Adrenal gland (tissue), 9 donors: ENCODE measurements at regions not wholly inside any gene's neighbourhood (a gene's known extent, or its start where the extent isn't known, plus 50 kb on each side); places are given as distances from the start of the nearest gene placed in this dataset.

Experiments used
- DNase-seq, 7 donors: peaks; one replicate each; pipeline ENCODE4 v3.0.0-alpha.2; 2019 to 2020
- H3K27ac ChIP-seq, 5 donors: fragments of 200-600 bp; sonication (generic) in 4 of 5; 1 replicate in 3 of 5; 2 replicates in 2 of 5; pipeline versions ENCODE4 v1.5.1 to v1.8.0; 2016 to 2020; ENCODE audit warnings: mild to moderate bottlenecking in 1 of 5
- H3K27me3 ChIP-seq: fragments of 200-600 bp; 2 replicates; pipeline ENCODE4 v1.8.0; 2021
- H3K36me3 ChIP-seq, 2 donors: fragments of 200-600 bp; replicated peaks in 1 of 2; 1 replicate in 1 of 2; 2 replicates in 1 of 2; pipeline versions ENCODE4 v1.5.1 to v1.8.0; 2018 to 2022
- H3K4me1 ChIP-seq, 2 donors: fragments of 200-600 bp; replicated peaks in 1 of 2; 1 replicate in 1 of 2; 2 replicates in 1 of 2; pipeline versions ENCODE4 v1.5.1 to v1.8.0; 2018 to 2021
- H3K4me3 ChIP-seq, 4 donors: fragments of 200-600 bp; sonication (generic) in 3 of 4; one replicate each; pipeline ENCODE4 v1.5.1; 2016 to 2018
- H3K9me3 ChIP-seq, 3 donors: fragments of 200-600 bp; sonication (generic) in 1 of 3; replicated peaks in 1 of 3; 1 replicate in 2 of 3; 2 replicates in 1 of 3; pipeline versions ENCODE4 v1.5.1 to v1.8.0; 2016 to 2021
- POLR2A ChIP-seq, 2 donors: fragments of 450-650 bp; IDR thresholded peaks; one replicate each; pipeline ENCODE4 v1.6.1; 2017; ENCODE audit warnings: antibody characterized with exemption in 2 of 2, mild to moderate bottlenecking in 2 of 2, moderate library complexity in 1 of 2
- WGBS, 4 donors: extraction: QIAGEN DNeasy Blood & Tissue Kit in 2 of 4; methylation state at CpG; one replicate each; pipeline versions ENCODE4 v1.1.5 to v1.1.7; 2013 to 2017; 5-methylcytosine and 5-hydroxymethylcytosine counted together
- intact Hi-C, 2 donors: fragments of 100-400 bp; cut with DNase I; formaldehyde crosslinking; loops; one replicate each; pipeline versions ENCODE4 v1.14.1 to v1.15.0; 2022 to 2023
- TF ChIP-seq, protein P1 (sequence below), 6 experiments: fragments of 450-650 bp in 4 of 6; fragments of 200-600 bp in 2 of 6; sonication (generic) in 1 of 6; IDR thresholded peaks; 1 replicate in 5 of 6; 2 replicates in 1 of 6; pipeline versions ENCODE4 v1.5.1 to v1.8.0; 2016 to 2021; ENCODE audit warnings: antibody characterized with exemption in 6 of 6, mild to moderate bottlenecking in 2 of 6, moderate library complexity in 1 of 6
- donor health status: healthy with polysubstance abuse.
- donor health status: Bipolar disorder and iron deficiency.
- donor health status: DM: yes; HTN: yes; CAD: no.
- donor health status: DM: no; HTN: no; CAD: no.
- donor health status: DM: no; HTN: no; CAD: no.

DNA sequence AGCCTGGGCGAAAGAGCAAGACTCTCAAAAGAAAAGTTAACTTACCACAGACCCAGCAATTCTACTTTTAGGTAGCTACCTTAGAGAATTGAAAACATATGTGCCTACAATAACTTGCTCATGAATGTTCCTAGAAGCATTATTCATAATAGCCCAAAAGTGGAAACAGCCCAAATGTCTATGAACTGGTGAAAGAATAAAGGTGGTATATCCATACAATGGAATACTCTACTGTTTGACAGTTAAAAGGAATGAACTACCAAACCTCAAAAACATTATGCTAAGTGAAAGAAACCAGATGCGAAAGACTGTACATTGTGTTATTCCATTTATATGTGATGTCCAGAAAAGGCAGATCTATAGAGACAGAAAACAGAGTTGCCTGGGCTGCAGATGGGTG is 131.4 kb downstream of the UCHL1 start:
- no peak for DNase-seq
- no peaks in the 10 kb centered on the region for H3K36me3 ChIP-seq
- intact Hi-C loops = no loop called here
- no peaks in the 10 kb centered on the region for H3K9me3 ChIP-seq
- H3K4me1 ChIP-seq = peaks cover 3 to 16% of the 10 kb centered on the region in 2 donors
- 94 to 99% (median 97%) methylated on average over 2 of the region's 2 CpGs for WGBS, 4 donors
- TF ChIP-seq, protein P1, sequence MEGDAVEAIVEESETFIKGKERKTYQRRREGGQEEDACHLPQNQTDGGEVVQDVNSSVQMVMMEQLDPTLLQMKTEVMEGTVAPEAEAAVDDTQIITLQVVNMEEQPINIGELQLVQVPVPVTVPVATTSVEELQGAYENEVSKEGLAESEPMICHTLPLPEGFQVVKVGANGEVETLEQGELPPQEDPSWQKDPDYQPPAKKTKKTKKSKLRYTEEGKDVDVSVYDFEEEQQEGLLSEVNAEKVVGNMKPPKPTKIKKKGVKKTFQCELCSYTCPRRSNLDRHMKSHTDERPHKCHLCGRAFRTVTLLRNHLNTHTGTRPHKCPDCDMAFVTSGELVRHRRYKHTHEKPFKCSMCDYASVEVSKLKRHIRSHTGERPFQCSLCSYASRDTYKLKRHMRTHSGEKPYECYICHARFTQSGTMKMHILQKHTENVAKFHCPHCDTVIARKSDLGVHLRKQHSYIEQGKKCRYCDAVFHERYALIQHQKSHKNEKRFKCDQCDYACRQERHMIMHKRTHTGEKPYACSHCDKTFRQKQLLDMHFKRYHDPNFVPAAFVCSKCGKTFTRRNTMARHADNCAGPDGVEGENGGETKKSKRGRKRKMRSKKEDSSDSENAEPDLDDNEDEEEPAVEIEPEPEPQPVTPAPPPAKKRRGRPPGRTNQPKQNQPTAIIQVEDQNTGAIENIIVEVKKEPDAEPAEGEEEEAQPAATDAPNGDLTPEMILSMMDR (IDR thresholded peaks at IDR 0.05) = no peak
- TF ChIP-seq POLR2A (IDR thresholded peaks at IDR 0.05) = no peak
- no peaks in the 10 kb centered on the region for H3K27me3 ChIP-seq
- no peak overlapping the region for H3K4me3 ChIP-seq
- H3K27ac ChIP-seq = no peak overlapping the region

DNA sequence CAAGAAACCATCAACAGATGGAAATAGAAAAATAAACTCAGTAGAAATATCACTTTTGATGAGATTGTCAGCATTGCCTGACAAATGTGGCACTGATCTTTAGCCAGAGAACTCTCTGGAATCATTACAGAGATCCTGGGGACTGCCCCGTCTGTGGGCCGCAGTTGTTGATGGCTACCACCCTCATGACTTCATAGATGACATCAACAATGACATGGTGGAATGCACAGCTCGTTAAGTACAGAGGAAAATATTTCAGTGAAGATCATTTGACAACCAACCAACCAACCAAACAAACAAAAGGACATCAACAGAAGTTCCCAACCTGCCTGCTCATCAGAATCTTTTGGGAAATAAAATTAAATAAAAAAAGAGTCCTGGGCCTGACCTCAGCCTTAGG is 132.6 kb downstream of the UCHL1 start:
- Histone ChIP-seq H3K36me3 (no peaks in the 10 kb centered on the region), H3K4me1 (peaks cover 3 to 19% of the 10 kb centered on the region in 2 donors), H3K4me3 (no peak overlapping the region), H3K27me3 (no peaks in the 10 kb centered on the region), H3K27ac (no peak overlapping the region), H3K9me3 (no peaks in the 10 kb centered on the region)
- intact Hi-C loops = no loop called here
- WGBS, 4 donors = 85 to 92% (median 88%) methylated on average over 3 of the region's 3 CpGs
- TF ChIP-seq POLR2A (IDR thresholded peaks at IDR 0.05) = no peak
- TF ChIP-seq, protein P1 (IDR thresholded peaks at IDR 0.05) = no peak
- DNase-seq = no peak

DNA sequence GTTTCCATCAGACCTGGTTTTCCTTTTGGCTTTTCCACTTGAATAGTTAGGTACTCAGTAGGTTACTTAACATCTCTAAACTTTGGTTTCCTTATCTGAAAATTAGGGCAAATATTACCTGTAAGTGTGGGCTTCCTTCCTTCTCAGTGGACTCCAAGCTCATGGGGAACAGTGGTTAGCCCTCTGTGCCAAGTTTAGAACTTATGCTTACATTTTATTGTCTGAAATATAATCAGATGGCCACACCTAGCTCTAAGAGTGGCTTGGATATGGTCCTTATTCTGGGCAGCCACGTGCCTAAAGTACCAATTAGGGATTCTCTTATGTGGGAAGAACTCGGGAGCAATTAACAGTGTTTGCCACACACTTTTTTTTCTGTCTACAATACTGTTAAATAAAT is 133.9 kb downstream of the UCHL1 start:
- intact Hi-C loops = no loop called here
- 92 to 95% (median 94%) methylated on average over 2 of the region's 2 CpGs for WGBS, 4 donors
- TF ChIP-seq, protein P1 (IDR thresholded peaks at IDR 0.05) = no peak
- TF ChIP-seq POLR2A (IDR thresholded peaks at IDR 0.05) = no peak

DNA sequence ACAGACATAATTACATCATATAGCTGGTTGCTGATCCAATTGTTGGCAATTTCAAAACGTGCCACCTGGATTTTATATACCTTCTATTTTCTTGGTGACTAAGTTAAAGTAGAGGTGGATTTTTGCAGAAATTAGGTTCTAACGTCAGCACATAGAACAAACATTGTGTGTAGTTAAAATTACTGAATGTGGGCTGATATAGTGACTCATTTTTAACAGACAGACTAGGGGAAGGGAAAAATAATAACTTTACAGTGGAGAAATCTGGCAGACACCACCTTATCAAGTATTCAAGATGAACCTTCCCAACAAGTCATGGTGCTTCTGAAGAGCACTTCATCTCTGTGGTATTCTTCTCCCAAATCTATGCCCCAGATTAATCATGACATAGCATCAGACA is 134.5 kb downstream of the UCHL1 start:
- Histone ChIP-seq H3K9me3 (no peaks in the 10 kb centered on the region), H3K27me3 (no peaks in the 10 kb centered on the region), H3K27ac (no peak overlapping the region), H3K36me3 (no peaks in the 10 kb centered on the region), H3K4me1 (peaks cover 8 to 16% of the 10 kb centered on the region in 2 donors), H3K4me3 (no peak overlapping the region)
- intact Hi-C loops = no loop called here
- no peak for DNase-seq
- WGBS, 4 donors = 81 to 91% (median 83%) methylated on average over 2 of the region's 2 CpGs
- TF ChIP-seq, protein P1 (IDR thresholded peaks at IDR 0.05) = no peak
- TF ChIP-seq POLR2A (IDR thresholded peaks at IDR 0.05) = no peak

More for the DNA sequence above, 133.9 kb downstream of the UCHL1 start:
- Histone ChIP-seq H3K4me1 (peaks cover 3 to 14% of the 10 kb centered on the region in 2 donors), H3K4me3 (no peak overlapping the region), H3K36me3 (no peaks in the 10 kb centered on the region), H3K9me3 (no peaks in the 10 kb centered on the region), H3K27ac (no peak overlapping the region), H3K27me3 (no peaks in the 10 kb centered on the region)
- DNase-seq = no peak
